ENCODE measurements at regions not wholly inside any gene's neighbourhood (a gene's known extent, or its start where the extent isn't known, plus 50 kb on each side); places are given as distances from the start of the nearest gene placed in this dataset.
"Not testable (repeated sequence)": the region's sequence is repeated elsewhere in the genome, so short reads cannot be mapped to it uniquely, and the experiment has no call there.

DNA sequence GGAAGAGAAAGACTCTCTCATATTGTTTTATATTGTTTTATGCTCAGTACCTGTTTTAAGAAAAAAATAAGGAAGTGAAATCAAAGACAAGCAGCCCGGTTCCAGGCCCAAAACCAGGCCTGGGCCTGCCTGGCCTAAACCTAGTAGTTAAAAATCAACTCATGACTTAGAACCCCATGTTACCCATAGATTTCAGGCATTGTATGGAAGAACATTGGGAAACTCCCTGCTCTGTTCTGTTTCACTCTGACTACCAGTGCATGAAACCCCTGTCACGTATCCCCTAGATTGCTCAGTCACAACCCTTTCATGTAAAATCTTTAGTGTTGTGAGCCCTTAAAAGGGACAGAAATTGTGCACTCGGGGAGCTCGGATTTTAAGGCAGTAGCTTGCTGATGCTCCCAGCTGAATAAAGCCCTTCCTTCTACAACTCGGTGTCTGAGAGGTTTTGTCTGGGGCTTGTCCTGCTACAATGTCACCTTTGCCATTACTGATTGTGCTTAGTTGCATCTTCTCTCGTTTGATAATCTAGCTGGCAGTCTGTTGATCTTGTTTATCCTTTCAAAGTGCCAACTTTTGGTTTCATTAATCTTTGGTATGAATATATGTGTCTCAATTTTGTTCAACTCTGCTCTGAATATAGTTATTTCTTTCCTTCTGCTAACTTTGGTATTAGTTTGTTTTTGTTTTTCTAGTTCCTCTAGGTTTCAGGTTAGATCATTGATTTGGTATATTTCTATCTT is 842.8 kb upstream of the NDST4 start:
- DNase-seq (ENCODE audit: low read depth in 1 of 2, low spot score in 1 of 2); H3K4me3 ChIP-seq (replicated peaks; ENCODE audit: insufficient read depth, low read length); H3K27me3 ChIP-seq (ENCODE audit: insufficient read depth, poor library complexity, severe bottlenecking); H3K27ac ChIP-seq (replicated peaks): not testable (repeated sequence)
- peak; percentile 41; the same call in 1 of the 2 replicates for TF ChIP-seq SPI1 (IDR thresholded peaks at IDR 0.05; ENCODE audit: borderline replicate concordance, low read depth)

DNA sequence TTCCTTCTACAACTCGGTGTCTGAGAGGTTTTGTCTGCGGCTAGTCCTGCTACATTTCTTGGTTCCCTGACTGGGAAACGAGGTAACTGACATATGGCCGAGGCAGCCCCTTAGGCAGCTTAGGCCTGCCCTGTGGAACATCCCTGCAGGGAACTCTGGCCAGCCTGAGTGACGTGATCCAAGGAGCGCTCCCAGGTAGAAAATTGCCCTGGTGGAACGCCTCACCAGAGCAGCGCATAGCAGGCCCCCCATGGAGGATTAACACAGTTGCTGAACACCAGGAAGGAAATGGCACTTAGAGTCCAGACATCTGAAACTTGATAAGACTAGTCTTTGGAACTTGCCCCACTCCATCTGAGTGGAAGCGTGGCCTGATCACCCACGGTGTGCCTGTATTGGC is 837.4 kb upstream of the NDST4 start:
- Histone ChIP-seq H3K27me3 (ENCODE audit: insufficient read depth, poor library complexity, severe bottlenecking) (no peaks in the 10 kb centered on the region), H3K4me3 (replicated peaks; ENCODE audit: insufficient read depth, low read length) (no peak overlapping the region), H3K27ac (replicated peaks) (no peak overlapping the region)
- no peak for DNase-seq (ENCODE audit: low read depth in 1 of 2, low spot score in 1 of 2)
- no peak for TF ChIP-seq GABPA (IDR thresholded peaks at IDR 0.05; ENCODE audit: low read depth)
- TF ChIP-seq, protein P1, sequence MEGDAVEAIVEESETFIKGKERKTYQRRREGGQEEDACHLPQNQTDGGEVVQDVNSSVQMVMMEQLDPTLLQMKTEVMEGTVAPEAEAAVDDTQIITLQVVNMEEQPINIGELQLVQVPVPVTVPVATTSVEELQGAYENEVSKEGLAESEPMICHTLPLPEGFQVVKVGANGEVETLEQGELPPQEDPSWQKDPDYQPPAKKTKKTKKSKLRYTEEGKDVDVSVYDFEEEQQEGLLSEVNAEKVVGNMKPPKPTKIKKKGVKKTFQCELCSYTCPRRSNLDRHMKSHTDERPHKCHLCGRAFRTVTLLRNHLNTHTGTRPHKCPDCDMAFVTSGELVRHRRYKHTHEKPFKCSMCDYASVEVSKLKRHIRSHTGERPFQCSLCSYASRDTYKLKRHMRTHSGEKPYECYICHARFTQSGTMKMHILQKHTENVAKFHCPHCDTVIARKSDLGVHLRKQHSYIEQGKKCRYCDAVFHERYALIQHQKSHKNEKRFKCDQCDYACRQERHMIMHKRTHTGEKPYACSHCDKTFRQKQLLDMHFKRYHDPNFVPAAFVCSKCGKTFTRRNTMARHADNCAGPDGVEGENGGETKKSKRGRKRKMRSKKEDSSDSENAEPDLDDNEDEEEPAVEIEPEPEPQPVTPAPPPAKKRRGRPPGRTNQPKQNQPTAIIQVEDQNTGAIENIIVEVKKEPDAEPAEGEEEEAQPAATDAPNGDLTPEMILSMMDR (IDR thresholded peaks at IDR 0.05; ENCODE audit: insufficient read depth, low read length), result no peak
- TF ChIP-seq POLR2AphosphoS5 (IDR thresholded peaks at IDR 0.05; ENCODE audit: low read depth), result no peak
- TF ChIP-seq, protein P2, sequence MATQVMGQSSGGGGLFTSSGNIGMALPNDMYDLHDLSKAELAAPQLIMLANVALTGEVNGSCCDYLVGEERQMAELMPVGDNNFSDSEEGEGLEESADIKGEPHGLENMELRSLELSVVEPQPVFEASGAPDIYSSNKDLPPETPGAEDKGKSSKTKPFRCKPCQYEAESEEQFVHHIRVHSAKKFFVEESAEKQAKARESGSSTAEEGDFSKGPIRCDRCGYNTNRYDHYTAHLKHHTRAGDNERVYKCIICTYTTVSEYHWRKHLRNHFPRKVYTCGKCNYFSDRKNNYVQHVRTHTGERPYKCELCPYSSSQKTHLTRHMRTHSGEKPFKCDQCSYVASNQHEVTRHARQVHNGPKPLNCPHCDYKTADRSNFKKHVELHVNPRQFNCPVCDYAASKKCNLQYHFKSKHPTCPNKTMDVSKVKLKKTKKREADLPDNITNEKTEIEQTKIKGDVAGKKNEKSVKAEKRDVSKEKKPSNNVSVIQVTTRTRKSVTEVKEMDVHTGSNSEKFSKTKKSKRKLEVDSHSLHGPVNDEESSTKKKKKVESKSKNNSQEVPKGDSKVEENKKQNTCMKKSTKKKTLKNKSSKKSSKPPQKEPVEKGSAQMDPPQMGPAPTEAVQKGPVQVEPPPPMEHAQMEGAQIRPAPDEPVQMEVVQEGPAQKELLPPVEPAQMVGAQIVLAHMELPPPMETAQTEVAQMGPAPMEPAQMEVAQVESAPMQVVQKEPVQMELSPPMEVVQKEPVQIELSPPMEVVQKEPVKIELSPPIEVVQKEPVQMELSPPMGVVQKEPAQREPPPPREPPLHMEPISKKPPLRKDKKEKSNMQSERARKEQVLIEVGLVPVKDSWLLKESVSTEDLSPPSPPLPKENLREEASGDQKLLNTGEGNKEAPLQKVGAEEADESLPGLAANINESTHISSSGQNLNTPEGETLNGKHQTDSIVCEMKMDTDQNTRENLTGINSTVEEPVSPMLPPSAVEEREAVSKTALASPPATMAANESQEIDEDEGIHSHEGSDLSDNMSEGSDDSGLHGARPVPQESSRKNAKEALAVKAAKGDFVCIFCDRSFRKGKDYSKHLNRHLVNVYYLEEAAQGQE (IDR thresholded peaks at IDR 0.05; ENCODE audit: insufficient replicate concordance, low read depth), result no peak
- TF ChIP-seq SPI1 (IDR thresholded peaks at IDR 0.05; ENCODE audit: borderline replicate concordance, low read depth), result no peak

DNA sequence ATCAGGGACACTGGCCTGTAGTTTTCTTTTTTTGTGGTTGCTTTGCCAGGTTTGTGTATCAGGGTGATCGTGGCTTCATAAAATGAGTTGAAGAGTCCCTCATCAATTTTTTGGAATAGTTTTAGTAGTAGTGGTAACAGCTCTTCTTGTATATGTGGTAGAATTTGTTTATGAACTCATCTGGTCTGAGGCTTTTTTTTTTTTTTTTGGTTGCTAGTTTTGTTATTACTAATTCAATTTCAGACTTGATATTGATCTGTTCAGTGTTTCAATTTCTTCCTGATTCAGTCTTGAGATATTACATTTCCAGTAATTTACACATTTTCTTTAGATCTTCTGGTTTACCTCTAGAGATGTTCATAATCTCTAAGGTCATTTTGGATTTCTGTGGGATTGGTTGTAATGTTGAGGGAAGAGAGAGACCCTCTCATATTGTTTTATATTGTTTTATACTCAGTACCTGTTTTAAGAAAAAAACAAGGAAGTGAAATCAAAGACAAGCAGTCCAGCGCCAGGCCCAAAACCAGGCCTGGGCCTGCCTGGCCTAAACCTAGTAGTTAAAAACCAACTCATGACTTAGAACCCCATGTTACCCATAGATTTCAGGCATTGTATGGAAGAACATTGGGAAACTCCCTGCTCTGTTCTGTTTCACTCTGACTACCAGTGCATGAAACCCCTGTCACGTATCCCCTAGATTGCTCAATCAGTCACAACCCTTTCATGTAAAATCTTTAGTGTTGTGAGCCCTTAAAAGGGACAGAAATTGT is 836.7 kb upstream of the NDST4 start:
- not testable (repeated sequence) for H3K27me3 ChIP-seq (ENCODE audit: insufficient read depth, poor library complexity, severe bottlenecking); H3K27ac ChIP-seq (replicated peaks); DNase-seq (ENCODE audit: low read depth in 1 of 2, low spot score in 1 of 2); H3K4me3 ChIP-seq (replicated peaks; ENCODE audit: insufficient read depth, low read length)

DNA sequence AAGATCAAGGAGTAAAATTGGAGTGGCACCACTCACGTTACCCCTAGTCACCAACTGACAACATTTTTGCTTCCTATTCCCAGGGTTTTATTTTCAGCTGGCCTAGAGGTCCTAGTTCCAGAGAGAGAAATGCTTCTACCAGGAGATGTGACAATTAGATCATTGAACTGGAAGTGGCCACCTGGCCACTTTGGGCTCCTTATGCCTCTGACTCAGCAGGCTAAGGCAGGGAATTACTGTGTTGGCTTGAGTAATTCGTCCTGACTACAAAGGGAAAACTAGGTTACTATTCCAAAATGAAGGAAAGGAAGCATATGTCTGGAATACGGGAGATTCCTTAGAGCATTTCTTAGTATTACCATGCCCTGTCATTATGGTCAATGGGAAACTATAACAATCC is 831.6 kb upstream of the NDST4 start:
- TF ChIP-seq, protein P1 (IDR thresholded peaks at IDR 0.05; ENCODE audit: insufficient read depth, low read length), result no peak
- TF ChIP-seq, protein P2 (IDR thresholded peaks at IDR 0.05; ENCODE audit: insufficient replicate concordance, low read depth), result no peak
- no peak for TF ChIP-seq SPI1 (IDR thresholded peaks at IDR 0.05; ENCODE audit: borderline replicate concordance, low read depth)
- TF ChIP-seq GABPA (IDR thresholded peaks at IDR 0.05; ENCODE audit: low read depth), result no peak
- no peak for TF ChIP-seq POLR2AphosphoS5 (IDR thresholded peaks at IDR 0.05; ENCODE audit: low read depth)

More for the DNA sequence above, 831.6 kb upstream of the NDST4 start:
- Histone ChIP-seq H3K27me3 (ENCODE audit: insufficient read depth, poor library complexity, severe bottlenecking) (no peaks in the 10 kb centered on the region), H3K27ac (replicated peaks) (no peak overlapping the region), H3K4me3 (replicated peaks; ENCODE audit: insufficient read depth, low read length) (no peak overlapping the region)
- DNase-seq (ENCODE audit: low read depth in 1 of 2, low spot score in 1 of 2), result no peak

Data from HL-60 (cell line).